HepG2 (cell line): ENCODE measurements at regions not wholly inside any gene's neighbourhood (a gene's known extent, or its start where the extent isn't known, plus 50 kb on each side); places are given as distances from the start of the nearest gene placed in this dataset.

Experiments used
- CTCF ChIP-seq: sonication (generic); formaldehyde crosslinking; IDR thresholded peaks from 2 replicates; pipeline ENCODE4 v1.5.0; 2020; ENCODE audit warnings: mild to moderate bottlenecking, missing genetic modification reagents, moderate library complexity
- REST ChIP-seq, 2 experiments: IDR thresholded peaks; 2 replicates each; pipeline ENCODE4 v1.6.1; 2011 to 2012; ENCODE audit warnings: low read length in 2 of 2, borderline replicate concordance in 1 of 2, low read depth in 1 of 2, mild to moderate bottlenecking in 1 of 2, moderate library complexity in 1 of 2
- ZNF816 ChIP-seq: sonication (generic); formaldehyde crosslinking; IDR thresholded peaks from 2 replicates; pipeline ENCODE4 v1.8.0; 2022; ENCODE audit warnings: missing genetic modification reagents, mild to moderate bottlenecking, borderline replicate concordance

GRCh38 chr16:9526791-9527190 lies 435.3 kb downstream of the HAPSTR1 start:
- no peak for TF ChIP-seq CTCF (CRISPR knock-in tag)
- no peak for TF ChIP-seq ZNF816
- TF ChIP-seq REST (IDR thresholded peaks at IDR 0.05; ENCODE audit: borderline replicate concordance in 1 of 2, low read depth in 1 of 2, low read length in 2 of 2) = no peak
